Endothelial cell of umbilical vein (primary cell): ENCODE measurements at regions not wholly inside any gene's neighbourhood (a gene's known extent, or its start where the extent isn't known, plus 50 kb on each side); places are given as distances from the start of the nearest gene placed in this dataset.

Source experiments
- BruUV-seq: library from RNA; stranded (reverse); fragments of 400-500 nt; replicated peaks from 2 replicates; lab custom pipeline; 2021; lab: Mats Ljungman, UMichigan
- CTCF ChIA-PET: fragments of 300-600, 350-600 bp; sonication (Branson Sonifier 250); formaldehyde crosslinking; loops from one replicate; lab custom pipeline; 2021; ENCODE audit warnings: antibody characterized with exemption, inconsistent platforms; lab: Charles Lee
- POLR2A ChIA-PET: fragments of 300-600, 350-600 bp; sonication (Branson Sonifier 250); formaldehyde crosslinking; loops from one replicate; lab custom pipeline; 2021; ENCODE audit warnings: antibody characterized with exemption, inconsistent platforms; lab: Charles Lee
- DNase-seq: peaks from one replicate; pipeline ENCODE4 v3.0.0-alpha.2; 2011; ENCODE audit warnings: low read depth, low spot score
- FAIRE-seq: peaks from 2 replicates; lab custom pipeline; 2011; peaks lifted over from hg19 to GRCh38; lab: Jason Lieb, UNC
- H2AFZ ChIP-seq: 2 replicates; pipeline ENCODE4 v1.6.0; 2012; ENCODE audit warnings: low read depth, low read length, control low read depth, inconsistent platforms
- H3K27ac ChIP-seq: 2 replicates; pipeline ENCODE4 v1.5.1; 2011; ENCODE audit warnings: low read depth, mild to moderate bottlenecking, control low read depth, low read length, moderate library complexity; ENCODE audit not compliant: insufficient read depth
- H3K27me3 ChIP-seq, 2 experiments: 2 replicates each; pipeline versions ENCODE4 v1.6.0 to v1.6.1; 2011; ENCODE audit warnings: low read length in 2 of 2, mixed read lengths in 1 of 2; ENCODE audit not compliant: control insufficient read depth in 2 of 2, insufficient read depth in 2 of 2
- H3K36me3 ChIP-seq, 2 experiments: 2 replicates in 1 of 2; 3 replicates in 1 of 2; pipeline ENCODE4 v1.5.1; 2011; ENCODE audit warnings: low read length in 2 of 2, mild to moderate bottlenecking in 1 of 2, moderate library complexity in 1 of 2; ENCODE audit not compliant: control insufficient read depth in 2 of 2, insufficient read depth in 2 of 2; ENCODE audit errors: extremely low read depth in 1 of 2
- H3K4me1 ChIP-seq: 3 replicates; pipeline ENCODE4 v1.5.1; 2011; ENCODE audit warnings: mild to moderate bottlenecking, low read length; ENCODE audit not compliant: control insufficient read depth, insufficient read depth; ENCODE audit errors: extremely low read depth
- H3K4me2 ChIP-seq: 2 replicates; pipeline ENCODE4 v1.6.1; 2011; ENCODE audit warnings: low read length, control low read depth, mixed read lengths; ENCODE audit not compliant: insufficient read depth
- H3K4me3 ChIP-seq, 3 experiments: fragments of 200-600 bp in 1 of 3; sonication (generic), shearing (Covaris generic) in 1 of 3; replicated peaks in 1 of 3; 2 replicates each; pipeline ENCODE4 v1.5.1; 2011 to 2016; ENCODE audit warnings: control low read depth in 3 of 3, low read length in 3 of 3, mild to moderate bottlenecking in 2 of 3, inconsistent platforms in 1 of 3, low read depth in 1 of 3, moderate library complexity in 1 of 3; ENCODE audit not compliant: insufficient read depth in 1 of 3
- H3K79me2 ChIP-seq: 2 replicates; pipeline ENCODE4 v1.6.0; 2012; ENCODE audit warnings: low read length, inconsistent platforms; ENCODE audit not compliant: control insufficient read depth, insufficient read depth
- H3K9ac ChIP-seq: replicated peaks from 2 replicates; pipeline ENCODE3; 2011; ENCODE audit warnings: low read length, control low read depth; ENCODE audit not compliant: insufficient read depth; ENCODE audit errors: extremely low read depth
- H3K9me1 ChIP-seq: replicated peaks from 3 replicates; pipeline ENCODE4 v1.6.0; 2011; ENCODE audit warnings: mild to moderate bottlenecking, low read length; ENCODE audit not compliant: control insufficient read depth, insufficient read depth; ENCODE audit errors: extremely low read depth
- H3K9me3 ChIP-seq: replicated peaks from 2 replicates; pipeline ENCODE4 v1.5.1; 2012; ENCODE audit warnings: low read length, inconsistent platforms; ENCODE audit not compliant: control insufficient read depth, insufficient read depth
- H4K20me1 ChIP-seq: replicated peaks from 2 replicates; pipeline ENCODE3; 2011; ENCODE audit warnings: mild to moderate bottlenecking, low read length; ENCODE audit not compliant: control insufficient read depth, insufficient read depth; ENCODE audit errors: extremely low read depth
- EZH2 ChIP-seq: IDR thresholded peaks from 2 replicates; pipeline ENCODE4 v1.6.1; 2012; ENCODE audit warnings: borderline replicate concordance, low read depth, mild to moderate bottlenecking, moderate library complexity, low read length, inconsistent platforms; ENCODE audit not compliant: severe bottlenecking
- FOS ChIP-seq: IDR thresholded peaks from 2 replicates; pipeline ENCODE4 v1.6.1; 2011; ENCODE audit warnings: mild to moderate bottlenecking, low read length, moderate library complexity, borderline replicate concordance; ENCODE audit not compliant: insufficient read depth
- GATA2 ChIP-seq: IDR thresholded peaks from 2 replicates; pipeline ENCODE4 v1.7.0; 2011; ENCODE audit warnings: low read depth, mild to moderate bottlenecking, moderate library complexity, mixed read lengths, low read length; ENCODE audit not compliant: insufficient read length, insufficient read depth
- JUN ChIP-seq: IDR thresholded peaks from 2 replicates; pipeline ENCODE4 v1.6.1; 2011; ENCODE audit warnings: borderline replicate concordance, low read depth; ENCODE audit not compliant: insufficient read length, insufficient read depth
- MYC ChIP-seq: IDR thresholded peaks from one replicate; pipeline ENCODE4 v1.6.1; 2011; ENCODE audit warnings: mild to moderate bottlenecking, low read depth, low read length
- POLR2A ChIP-seq: IDR thresholded peaks from 2 replicates; pipeline ENCODE4 v1.6.1; 2012; ENCODE audit warnings: low read depth, mild to moderate bottlenecking, control low read depth, low read length
- POLR2AphosphoS5 ChIP-seq: IDR thresholded peaks from 2 replicates; pipeline ENCODE4 v1.6.1; 2012; ENCODE audit warnings: low read depth, mild to moderate bottlenecking, control low read depth, low read length, moderate library complexity; ENCODE audit not compliant: insufficient read depth
- dilution Hi-C: fragments of 300-500 bp; cut with MboI; formaldehyde crosslinking; loops from one replicate; pipeline ENCODE4 v1.15.0; 2019; ENCODE audit warnings: low sequenced_read_pairs; ENCODE audit not compliant: extremely low pct_ligation_motif_present
- intact Hi-C: fragments of 100-400 bp; cut with micrococcal nuclease; formaldehyde crosslinking; loops from one replicate; pipeline ENCODE4 v1.10.0; 2022
- TF ChIP-seq, protein P1 (sequence below): IDR thresholded peaks from 2 replicates; pipeline ENCODE4 v1.6.1; 2011; ENCODE audit not compliant: insufficient read depth, insufficient read length
- TF ChIP-seq, protein P2 (sequence below), 2 donors: IDR thresholded peaks; 1 replicate in 1 of 2; 2 replicates in 1 of 2; pipeline ENCODE4 v1.5.1; 2011; ENCODE audit warnings: low read length in 2 of 2, mild to moderate bottlenecking in 2 of 2, moderate library complexity in 2 of 2, control low read depth in 1 of 2, inconsistent platforms in 1 of 2, low read depth in 1 of 2; ENCODE audit not compliant: insufficient read depth in 1 of 2; ENCODE audit errors: extremely low read depth in 1 of 2

DNA sequence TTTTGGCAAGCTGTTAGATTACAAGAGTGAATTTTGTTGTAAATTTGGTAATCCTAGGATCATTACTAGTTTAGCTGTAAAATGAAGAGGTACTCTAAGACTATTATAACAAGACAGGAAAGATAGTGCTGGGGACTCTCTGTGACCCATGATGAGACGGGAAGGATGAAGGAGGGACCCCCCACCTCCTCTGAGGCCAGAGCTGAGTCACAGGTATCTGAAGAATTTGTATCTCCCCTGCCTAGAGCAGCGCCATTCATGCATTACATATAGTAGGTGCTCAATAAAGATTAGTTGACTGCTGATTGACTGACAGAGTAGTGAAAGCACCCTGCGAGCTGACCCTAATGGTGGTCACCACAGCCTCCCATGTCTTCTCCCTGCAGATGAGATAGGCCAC lies 202.8 kb downstream of the SNX18 start:
- no peak for TF ChIP-seq POLR2A
- TF ChIP-seq JUN: no peak
- TF ChIP-seq GATA2: no peak
- TF ChIP-seq, protein P1, sequence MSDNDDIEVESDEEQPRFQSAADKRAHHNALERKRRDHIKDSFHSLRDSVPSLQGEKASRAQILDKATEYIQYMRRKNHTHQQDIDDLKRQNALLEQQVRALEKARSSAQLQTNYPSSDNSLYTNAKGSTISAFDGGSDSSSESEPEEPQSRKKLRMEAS: no peak
- no peak for TF ChIP-seq EZH2
- no peak for TF ChIP-seq MYC
- TF ChIP-seq, protein P2, sequence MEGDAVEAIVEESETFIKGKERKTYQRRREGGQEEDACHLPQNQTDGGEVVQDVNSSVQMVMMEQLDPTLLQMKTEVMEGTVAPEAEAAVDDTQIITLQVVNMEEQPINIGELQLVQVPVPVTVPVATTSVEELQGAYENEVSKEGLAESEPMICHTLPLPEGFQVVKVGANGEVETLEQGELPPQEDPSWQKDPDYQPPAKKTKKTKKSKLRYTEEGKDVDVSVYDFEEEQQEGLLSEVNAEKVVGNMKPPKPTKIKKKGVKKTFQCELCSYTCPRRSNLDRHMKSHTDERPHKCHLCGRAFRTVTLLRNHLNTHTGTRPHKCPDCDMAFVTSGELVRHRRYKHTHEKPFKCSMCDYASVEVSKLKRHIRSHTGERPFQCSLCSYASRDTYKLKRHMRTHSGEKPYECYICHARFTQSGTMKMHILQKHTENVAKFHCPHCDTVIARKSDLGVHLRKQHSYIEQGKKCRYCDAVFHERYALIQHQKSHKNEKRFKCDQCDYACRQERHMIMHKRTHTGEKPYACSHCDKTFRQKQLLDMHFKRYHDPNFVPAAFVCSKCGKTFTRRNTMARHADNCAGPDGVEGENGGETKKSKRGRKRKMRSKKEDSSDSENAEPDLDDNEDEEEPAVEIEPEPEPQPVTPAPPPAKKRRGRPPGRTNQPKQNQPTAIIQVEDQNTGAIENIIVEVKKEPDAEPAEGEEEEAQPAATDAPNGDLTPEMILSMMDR (IDR thresholded peaks at IDR 0.05; ENCODE audit: extremely low read depth in 1 of 2, insufficient read depth in 1 of 2, low read depth in 1 of 2, low read length in 2 of 2): no peak
- no peak for TF ChIP-seq POLR2AphosphoS5
- TF ChIP-seq FOS: no peak
- intact Hi-C loops: no loop called here
- CTCF ChIA-PET: interaction anchor here (1.1 to 1.9 kb wide), 3 partner anchors 17 to 147 kb away, joined by 3 to 7 read pairs (median 5); no protein-coding TSS in a partner anchor
- Histone ChIP-seq H3K27ac (no peak overlapping the region), H3K9me3 (no peaks in the 10 kb centered on the region), H3K4me2 (no peak overlapping the region), H4K20me1 (no peaks in the 10 kb centered on the region), H3K4me1 (no peaks in the 10 kb centered on the region), H3K36me3 (no peaks in the 10 kb centered on the region), H3K9ac (no peak overlapping the region), H2AFZ (no peak overlapping the region), H3K4me3 (no peak overlapping the region), H3K27me3 (peaks cover 0 to 4% of the 10 kb centered on the region in 2 experiments), H3K9me1 (no peaks in the 10 kb centered on the region), H3K79me2 (no peaks in the 10 kb centered on the region)
- FAIRE-seq (no peak), DNase-seq (no peak)
- no TSS peak for BruUV-seq
- dilution Hi-C loops: no loop called here
- POLR2A ChIA-PET: no interaction called here
